Spinal cord (tissue), 9 donors: ENCODE measurements at regions not wholly inside any gene's neighbourhood (a gene's known extent, or its start where the extent isn't known, plus 50 kb on each side); places are given as distances from the start of the nearest gene placed in this dataset.

ENCODE experiments used
- DNase-seq, 6 donors: peaks; one replicate each; pipeline versions ENCODE4 v3.0.0 to v3.0.0-alpha.2; 2013 to 2015; ENCODE audit warnings: low spot score in 6 of 6, low read depth in 4 of 6
- H3K27ac ChIP-seq: one replicate; pipeline ENCODE4 v1.5.1; 2013; ENCODE audit warnings: low read depth, low read length, control low read depth
- H3K27me3 ChIP-seq: one replicate; pipeline ENCODE4 v1.6.1; 2013; ENCODE audit warnings: low read length; ENCODE audit not compliant: control insufficient read depth, insufficient read depth
- H3K36me3 ChIP-seq: one replicate; pipeline ENCODE4 v1.6.1; 2013; ENCODE audit warnings: low read length; ENCODE audit not compliant: control insufficient read depth, insufficient read depth
- H3K4me1 ChIP-seq: one replicate; pipeline ENCODE4 v1.6.1; 2013; ENCODE audit warnings: low read length; ENCODE audit not compliant: control insufficient read depth, insufficient read depth
- H3K4me3 ChIP-seq: one replicate; pipeline ENCODE4 v1.5.1; 2013; ENCODE audit warnings: low read depth, low read length, control low read depth
- H3K9me3 ChIP-seq: one replicate; pipeline ENCODE4 v1.6.1; 2013; ENCODE audit warnings: low read length; ENCODE audit not compliant: control insufficient read depth, insufficient read depth
- WGBS: methylation state at CpG from one replicate; pipeline ENCODE4 v1.1.5; 2013; ENCODE audit warnings: missing lambda C conversion rate; ENCODE audit not compliant: insufficient coverage; 5-methylcytosine and 5-hydroxymethylcytosine counted together
- donor health status: healthy.

GRCh38 chr4:135186002-135186401 is 984.4 kb upstream of the PABPC4L start:
- no peak for DNase-seq
- no CpG with 5 or more reads among the region's 3 CpGs for WGBS
- Histone ChIP-seq H3K9me3 (peaks cover 2% of the 10 kb centered on the region), H3K27ac (no peak overlapping the region), H3K4me3 (no peak overlapping the region), H3K27me3 (no peaks in the 10 kb centered on the region), H3K4me1 (no peaks in the 10 kb centered on the region), H3K36me3 (no peaks in the 10 kb centered on the region)

- Histone ChIP-seq H3K9me3 (peaks cover 2% of the 10 kb centered on the region), H3K27ac (no peak overlapping the region), H3K4me3 (no peak overlapping the region), H3K36me3 (no peaks in the 10 kb centered on the region), H3K4me1 (no peaks in the 10 kb centered on the region), H3K27me3 (no peaks in the 10 kb centered on the region)
- no peak for DNase-seq
- WGBS = 80% methylated on average over 3 of the region's 4 CpGs
These were observed 983.7 kb upstream of the PABPC4L start for GRCh38 chr4:135185256-135185655.

- H3K9me3 ChIP-seq = peaks cover 2% of the 10 kb centered on the region
- no peaks in the 10 kb centered on the region for H3K27me3 ChIP-seq
- H3K4me1 ChIP-seq = no peaks in the 10 kb centered on the region
- no peaks in the 10 kb centered on the region for H3K36me3 ChIP-seq
- 75% methylated on average over 2 of the region's 6 CpGs for WGBS
- no peak overlapping the region for H3K27ac ChIP-seq
- no peak for DNase-seq
- no peak overlapping the region for H3K4me3 ChIP-seq
These were observed 983.1 kb upstream of the PABPC4L start for GRCh38 chr4:135184715-135185114.

GRCh38 chr4:135177321-135177720 is 975.7 kb upstream of the PABPC4L start:
- Histone ChIP-seq H3K4me3 (no peak overlapping the region), H3K9me3 (no peaks in the 10 kb centered on the region), H3K36me3 (no peaks in the 10 kb centered on the region), H3K4me1 (no peaks in the 10 kb centered on the region), H3K27me3 (no peaks in the 10 kb centered on the region), H3K27ac (no peak overlapping the region)
- no peak for DNase-seq

DNA sequence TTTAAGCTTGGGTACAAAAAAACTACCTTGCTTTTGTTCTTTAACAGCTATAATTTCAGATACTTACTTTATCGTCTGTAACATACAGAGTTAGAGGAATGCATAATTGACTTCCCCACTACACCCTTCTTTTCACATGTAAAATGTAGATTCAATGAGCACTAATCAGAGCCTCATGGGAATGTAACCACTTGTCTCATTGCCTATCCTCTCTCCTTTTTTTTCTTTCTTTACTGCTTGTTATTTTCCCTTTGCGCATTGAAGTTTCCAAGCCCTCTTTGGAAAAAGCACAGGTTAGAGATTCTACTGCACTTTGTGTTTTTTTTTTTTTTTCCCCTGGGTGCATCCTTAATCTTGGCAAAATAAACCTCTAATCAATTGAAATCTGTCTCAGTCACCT is 965.1 kb upstream of the PABPC4L start:
- Histone ChIP-seq H3K27ac (no peak overlapping the region), H3K9me3 (no peaks in the 10 kb centered on the region), H3K27me3 (no peaks in the 10 kb centered on the region), H3K4me3 (no peak overlapping the region), H3K36me3 (no peaks in the 10 kb centered on the region), H3K4me1 (no peaks in the 10 kb centered on the region)
- WGBS = 83% methylated on average over 1 of the region's 2 CpGs
- peak in 3 of 6 donors; percentile 2 to 62 (median 2) for DNase-seq

GRCh38 chr4:135164601-135165000 is 963.0 kb upstream of the PABPC4L start:
- H3K9me3 ChIP-seq = no peaks in the 10 kb centered on the region
- DNase-seq = no peak
- H3K27me3 ChIP-seq = no peaks in the 10 kb centered on the region
- WGBS = 100% methylated on average over 2 of the region's 5 CpGs
- H3K27ac ChIP-seq = no peak overlapping the region
- H3K4me1 ChIP-seq = no peaks in the 10 kb centered on the region
- H3K36me3 ChIP-seq = no peaks in the 10 kb centered on the region
- no peak overlapping the region for H3K4me3 ChIP-seq

DNA sequence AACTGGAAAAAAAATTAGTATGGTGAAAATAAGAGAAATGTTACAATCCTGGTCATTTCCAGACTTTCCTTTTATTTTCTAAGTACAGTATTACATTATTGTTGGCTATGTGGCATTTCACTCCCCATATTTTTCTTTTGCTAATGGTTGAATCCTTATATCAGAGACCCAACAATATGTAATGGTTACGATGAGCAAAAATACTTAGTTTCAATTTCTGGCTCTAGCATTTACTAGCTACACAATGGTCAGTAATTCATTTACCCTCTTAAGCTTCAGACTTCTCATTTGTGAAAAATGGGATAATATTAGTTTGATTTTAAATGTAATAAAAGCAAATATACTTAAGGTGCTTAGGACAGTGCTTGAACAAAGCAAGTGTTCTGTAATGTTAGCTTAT is 942.9 kb upstream of the PABPC4L start:
- Histone ChIP-seq H3K27me3 (no peaks in the 10 kb centered on the region), H3K4me3 (no peak overlapping the region), H3K9me3 (no peaks in the 10 kb centered on the region), H3K36me3 (no peaks in the 10 kb centered on the region), H3K27ac (no peak overlapping the region), H3K4me1 (no peaks in the 10 kb centered on the region)
- DNase-seq = no peak
- no CpG with 5 or more reads among the region's 1 CpG for WGBS

DNA sequence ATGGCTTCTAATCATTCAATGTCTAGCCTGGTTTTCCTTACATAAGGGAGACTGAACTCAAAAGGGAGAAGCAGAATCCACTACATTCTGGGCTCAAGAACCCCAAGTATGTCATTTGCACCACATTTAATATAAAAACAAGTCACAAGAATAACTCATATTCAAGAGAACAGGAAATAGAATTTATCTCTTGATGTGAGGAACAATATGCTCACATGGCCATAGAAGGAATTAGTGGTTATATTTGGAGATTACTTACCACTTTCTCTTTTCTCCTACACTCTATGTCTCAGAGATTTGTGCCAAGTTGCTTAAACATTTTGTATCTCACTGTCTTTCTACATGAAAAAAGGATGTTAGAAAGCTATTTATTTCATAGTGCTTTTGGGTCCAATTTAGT is 922.6 kb upstream of the PABPC4L start:
- H3K4me1 ChIP-seq = no peaks in the 10 kb centered on the region
- no peaks in the 10 kb centered on the region for H3K27me3 ChIP-seq
- no peak for DNase-seq
- H3K36me3 ChIP-seq = no peaks in the 10 kb centered on the region
- H3K27ac ChIP-seq = no peak overlapping the region
- H3K4me3 ChIP-seq = no peak overlapping the region
- no peaks in the 10 kb centered on the region for H3K9me3 ChIP-seq

DNA sequence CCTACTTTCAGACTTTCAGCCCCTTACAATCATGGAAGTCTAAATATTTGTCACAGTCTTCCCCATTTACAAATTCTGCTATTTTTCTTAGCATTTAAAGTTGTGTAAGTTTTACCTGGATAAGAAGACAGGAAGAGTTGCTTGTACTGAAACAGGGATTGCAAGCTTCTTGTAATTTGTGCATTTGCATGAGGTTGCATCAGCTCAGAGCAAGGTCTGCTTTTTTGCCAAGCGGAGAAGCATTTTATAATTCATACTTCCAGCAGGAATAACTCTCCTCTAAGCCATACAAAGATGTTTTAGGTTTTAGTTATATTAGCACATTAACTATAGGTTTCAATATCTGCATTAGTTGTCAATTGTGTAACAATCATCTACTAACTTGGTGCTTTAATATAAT is 922.0 kb upstream of the PABPC4L start:
- WGBS = no CpG with 5 or more reads among the region's 1 CpG
- Histone ChIP-seq H3K9me3 (no peaks in the 10 kb centered on the region), H3K27ac (no peak overlapping the region)

DNA sequence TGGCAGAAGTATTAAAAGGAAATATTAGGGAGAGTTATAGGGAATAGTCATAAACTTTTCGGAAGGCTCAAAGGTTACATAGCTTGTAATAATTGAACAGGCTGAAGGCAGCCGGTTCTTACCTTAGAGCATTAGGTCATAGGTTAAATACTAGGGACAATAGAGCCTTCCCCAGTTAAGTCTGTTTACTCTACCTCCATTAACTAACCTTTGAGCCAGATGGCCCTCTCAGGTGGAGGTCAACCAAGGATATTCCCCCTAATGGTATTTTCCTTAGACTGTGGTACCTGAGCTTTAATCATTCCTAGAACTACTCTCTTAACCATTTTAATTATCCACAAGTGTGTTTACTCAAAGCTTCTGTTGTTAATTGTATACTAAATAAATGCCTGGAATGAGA is 920.9 kb upstream of the PABPC4L start:
- no peak for DNase-seq
- WGBS = no CpG with 5 or more reads among the region's 2 CpGs
- no peaks in the 10 kb centered on the region for H3K27me3 ChIP-seq
- no peaks in the 10 kb centered on the region for H3K4me1 ChIP-seq
- no peak overlapping the region for H3K4me3 ChIP-seq
- no peaks in the 10 kb centered on the region for H3K9me3 ChIP-seq
- no peaks in the 10 kb centered on the region for H3K36me3 ChIP-seq
- H3K27ac ChIP-seq = no peak overlapping the region

More for the DNA sequence above, 922.0 kb upstream of the PABPC4L start:
- Histone ChIP-seq H3K36me3 (no peaks in the 10 kb centered on the region), H3K4me1 (no peaks in the 10 kb centered on the region), H3K27me3 (no peaks in the 10 kb centered on the region), H3K4me3 (no peak overlapping the region)
- no peak for DNase-seq
